Stimulated activated CD4-positive, alpha-beta T cell treated with anti-CD3 and anti-CD28 coated beads, Interleukin-15, amount 100 ng/mL, for 24 hours (primary cell): ENCODE measurements at regions not wholly inside any gene's neighbourhood (a gene's known extent, or its start where the extent isn't known, plus 50 kb on each side); places are given as distances from the start of the nearest gene placed in this dataset.

ENCODE experiments used
- DNase-seq: peaks from one replicate; pipeline ENCODE4 v3.0.0-alpha.2; 2020

GRCh38 chr2:107025869-107026380 lies 140.0 kb upstream of the ST6GAL2 start:
- DNase-seq, result no peak

GRCh38 chr2:107027205-107027604 lies 141.2 kb upstream of the ST6GAL2 start:
- DNase-seq, result no peak

GRCh38 chr2:107027810-107028209 lies 141.8 kb upstream of the ST6GAL2 start:
- DNase-seq, result no peak

- DNase-seq, result no peak
Observed at GRCh38 chr2:107028661-107029060, 142.7 kb upstream of the ST6GAL2 start.

GRCh38 chr2:107036293-107036692 lies 150.3 kb upstream of the ST6GAL2 start:
- DNase-seq, result no peak

GRCh38 chr2:107062173-107062572 lies 176.2 kb upstream of the ST6GAL2 start:
- no peak for DNase-seq

GRCh38 chr2:107062599-107063220 lies 176.7 kb upstream of the ST6GAL2 start:
- no peak for DNase-seq

- DNase-seq, result no peak
Observed at GRCh38 chr2:107063228-107063627, 177.3 kb upstream of the ST6GAL2 start.

- no peak for DNase-seq
Observed at GRCh38 chr2:107064750-107065149, 178.8 kb upstream of the ST6GAL2 start.

- DNase-seq, result no peak
Observed at GRCh38 chr2:107068069-107068916, 182.3 kb upstream of the ST6GAL2 start.

GRCh38 chr2:107069890-107070289 lies 183.9 kb upstream of the ST6GAL2 start:
- no peak for DNase-seq

- DNase-seq, result no peak
Observed at GRCh38 chr2:107072150-107072940, 186.4 kb upstream of the ST6GAL2 start.

GRCh38 chr2:107078584-107078983 lies 192.6 kb upstream of the ST6GAL2 start:
- no peak for DNase-seq

GRCh38 chr2:107086497-107086896 lies 200.5 kb upstream of the ST6GAL2 start:
- DNase-seq, result no peak

- no peak for DNase-seq
Observed at GRCh38 chr2:107088156-107088555, 202.2 kb upstream of the ST6GAL2 start.

GRCh38 chr2:107091163-107091864 lies 205.3 kb upstream of the ST6GAL2 start:
- DNase-seq, result no peak

GRCh38 chr2:107093426-107093957 lies 207.5 kb upstream of the ST6GAL2 start:
- DNase-seq, result no peak

GRCh38 chr2:107094450-107094986 lies 208.6 kb upstream of the ST6GAL2 start:
- no peak for DNase-seq

GRCh38 chr2:107102176-107102575 lies 216.2 kb upstream of the ST6GAL2 start:
- no peak for DNase-seq

GRCh38 chr2:107107351-107107750 lies 221.4 kb upstream of the ST6GAL2 start:
- DNase-seq, result no peak

GRCh38 chr2:107108556-107108955 lies 222.6 kb upstream of the ST6GAL2 start:
- DNase-seq, result no peak

- no peak for DNase-seq
Observed at GRCh38 chr2:107111623-107112022, 225.7 kb upstream of the ST6GAL2 start.
